ENCODE measurements at regions not wholly inside any gene's neighbourhood (a gene's known extent, or its start where the extent isn't known, plus 50 kb on each side); places are given as distances from the start of the nearest gene placed in this dataset.

GRCh38 chr5:14965815-14966214, 94.2 kb upstream of the ANKH start:
- Histone ChIP-seq H3K4me1 (ENCODE audit: insufficient read depth, low read length) (no peaks in the 10 kb centered on the region), H3K27ac (ENCODE audit: low read depth, low read length) (no peak overlapping the region), H3K36me3 (ENCODE audit: insufficient read depth, low read length) (no peaks in the 10 kb centered on the region), H3K4me3 (ENCODE audit: low read length) (no peak overlapping the region), H3K27me3 (ENCODE audit: insufficient read depth, low read length, poor library complexity, severe bottlenecking) (no peaks in the 10 kb centered on the region), H3K9me3 (ENCODE audit: low read length) (no peaks in the 10 kb centered on the region)
- Mint-ChIP-seq H3K4me1 (no peaks in the 10 kb centered on the region), H3K27ac (no peak overlapping the region), H3K36me3 (no peaks in the 10 kb centered on the region), H3K9me3 (no peaks in the 10 kb centered on the region), H3K4me3 (no peak overlapping the region), H3K27me3 (peaks cover 2 to 10% of the 10 kb centered on the region in 2 donors)
- ChIA-PET CTCF (interaction anchor here (0.8 to 1.4 kb wide), 2 partner anchors 9 to 14 kb away, joined by 3 read pairs; no protein-coding TSS in a partner anchor), POLR2A (no interaction called here)
- DNase-seq: no peak

GRCh38 chr5:14962604-14963003, 91.0 kb upstream of the ANKH start:
- Mint-ChIP-seq H3K4me1 (no peaks in the 10 kb centered on the region), H3K9me3 (no peaks in the 10 kb centered on the region), H3K27ac (no peak overlapping the region), H3K36me3 (no peaks in the 10 kb centered on the region), H3K27me3 (peaks cover 0 to 3% of the 10 kb centered on the region in 2 donors), H3K4me3 (no peak overlapping the region)
- CTCF ChIA-PET: interaction anchor here (1.1 kb wide), 1 partner anchor 41 kb away, joined by 4 read pairs; no protein-coding TSS in a partner anchor
- DNase-seq: no peak
- H3K4me1 ChIP-seq (ENCODE audit: insufficient read depth, low read length): no peaks in the 10 kb centered on the region
- no peaks in the 10 kb centered on the region for H3K36me3 ChIP-seq (ENCODE audit: insufficient read depth, low read length)
- no peaks in the 10 kb centered on the region for H3K27me3 ChIP-seq (ENCODE audit: insufficient read depth, low read length, poor library complexity, severe bottlenecking)
- POLR2A ChIA-PET: no interaction called here
- H3K4me3 ChIP-seq (ENCODE audit: low read length): no peak overlapping the region
- H3K9me3 ChIP-seq (ENCODE audit: low read length): no peaks in the 10 kb centered on the region
- no peak overlapping the region for H3K27ac ChIP-seq (ENCODE audit: low read depth, low read length)

- Mint-ChIP-seq H3K9me3 (no peaks in the 10 kb centered on the region), H3K4me3 (no peak overlapping the region), H3K36me3 (no peaks in the 10 kb centered on the region), H3K27me3 (peaks cover 0 to 4% of the 10 kb centered on the region in 2 donors), H3K27ac (no peak overlapping the region), H3K4me1 (no peaks in the 10 kb centered on the region)
- ChIA-PET CTCF (no interaction called here), POLR2A (no interaction called here)
- Histone ChIP-seq H3K36me3 (ENCODE audit: insufficient read depth, low read length) (no peaks in the 10 kb centered on the region), H3K27ac (ENCODE audit: low read depth, low read length) (no peak overlapping the region), H3K4me1 (ENCODE audit: insufficient read depth, low read length) (no peaks in the 10 kb centered on the region), H3K27me3 (ENCODE audit: insufficient read depth, low read length, poor library complexity, severe bottlenecking) (no peaks in the 10 kb centered on the region), H3K9me3 (ENCODE audit: low read length) (no peaks in the 10 kb centered on the region), H3K4me3 (ENCODE audit: low read length) (no peak overlapping the region)
- no peak for DNase-seq
These were observed 88.5 kb upstream of the ANKH start for GRCh38 chr5:14960120-14960462.

GRCh38 chr5:14959399-14960119, 88.0 kb upstream of the ANKH start:
- ChIA-PET CTCF (interaction anchor here (1.2 kb wide), 1 partner anchor 9 kb away, joined by 4 read pairs; no protein-coding TSS in a partner anchor), POLR2A (no interaction called here)
- no peak overlapping the region for H3K4me3 Mint-ChIP-seq
- no peak for DNase-seq
- Histone ChIP-seq H3K9me3 (ENCODE audit: low read length) (no peaks in the 10 kb centered on the region), H3K27ac (ENCODE audit: low read depth, low read length) (no peak overlapping the region), H3K4me1 (ENCODE audit: insufficient read depth, low read length) (no peaks in the 10 kb centered on the region), H3K27me3 (ENCODE audit: insufficient read depth, low read length, poor library complexity, severe bottlenecking) (no peaks in the 10 kb centered on the region), H3K36me3 (ENCODE audit: insufficient read depth, low read length) (no peaks in the 10 kb centered on the region), H3K4me3 (ENCODE audit: low read length) (no peak overlapping the region)
- peaks cover 0 to 4% of the 10 kb centered on the region in 2 donors for H3K27me3 Mint-ChIP-seq
- H3K9me3 Mint-ChIP-seq: no peaks in the 10 kb centered on the region
- no peaks in the 10 kb centered on the region for H3K4me1 Mint-ChIP-seq
- H3K27ac Mint-ChIP-seq: peak overlapping the region in 1 of 8 donors; percentile 39
- H3K36me3 Mint-ChIP-seq: no peaks in the 10 kb centered on the region

- Histone ChIP-seq H3K4me3 (ENCODE audit: low read length) (no peak overlapping the region), H3K9me3 (ENCODE audit: low read length) (no peaks in the 10 kb centered on the region), H3K36me3 (ENCODE audit: insufficient read depth, low read length) (no peaks in the 10 kb centered on the region), H3K4me1 (ENCODE audit: insufficient read depth, low read length) (no peaks in the 10 kb centered on the region), H3K27me3 (ENCODE audit: insufficient read depth, low read length, poor library complexity, severe bottlenecking) (no peaks in the 10 kb centered on the region), H3K27ac (ENCODE audit: low read depth, low read length) (no peak overlapping the region)
- CTCF ChIA-PET: interaction anchor here (1.1 to 1.3 kb wide), 2 partner anchors 9 to 12 kb away, joined by 3 to 5 read pairs; no protein-coding TSS in a partner anchor
- Mint-ChIP-seq H3K36me3 (no peaks in the 10 kb centered on the region), H3K27ac (peak overlapping the region in 1 of 8 donors; percentile 24), H3K4me3 (no peak overlapping the region), H3K27me3 (peaks cover 4% of the 10 kb centered on the region in 2 donors), H3K9me3 (no peaks in the 10 kb centered on the region), H3K4me1 (no peaks in the 10 kb centered on the region)
- POLR2A ChIA-PET: no interaction called here
- no peak for DNase-seq
These were observed 86.6 kb upstream of the ANKH start for GRCh38 chr5:14958188-14958587.

GRCh38 chr5:14956423-14957046, 85.0 kb upstream of the ANKH start:
- DNase-seq: no peak
- no peaks in the 10 kb centered on the region for H3K36me3 ChIP-seq (ENCODE audit: insufficient read depth, low read length)
- no peak overlapping the region for H3K4me3 ChIP-seq (ENCODE audit: low read length)
- POLR2A ChIA-PET: no interaction called here
- Mint-ChIP-seq H3K36me3 (no peaks in the 10 kb centered on the region), H3K27ac (no peak overlapping the region), H3K9me3 (no peaks in the 10 kb centered on the region), H3K27me3 (peaks cover 7 to 8% of the 10 kb centered on the region in 2 donors), H3K4me1 (no peaks in the 10 kb centered on the region), H3K4me3 (no peak overlapping the region)
- no peaks in the 10 kb centered on the region for H3K9me3 ChIP-seq (ENCODE audit: low read length)
- H3K27me3 ChIP-seq (ENCODE audit: insufficient read depth, low read length, poor library complexity, severe bottlenecking): no peaks in the 10 kb centered on the region
- CTCF ChIA-PET: interaction anchor here (1.0 to 2.5 kb wide), 7 partner anchors 8 to 290 kb away, joined by 3 to 11 read pairs (median 5); no protein-coding TSS in a partner anchor
- no peak overlapping the region for H3K27ac ChIP-seq (ENCODE audit: low read depth, low read length)
- no peaks in the 10 kb centered on the region for H3K4me1 ChIP-seq (ENCODE audit: insufficient read depth, low read length)

- H3K36me3 ChIP-seq (ENCODE audit: insufficient read depth, low read length): no peaks in the 10 kb centered on the region
- H3K4me3 Mint-ChIP-seq: no peak overlapping the region
- no peaks in the 10 kb centered on the region for H3K4me1 ChIP-seq (ENCODE audit: insufficient read depth, low read length)
- H3K36me3 Mint-ChIP-seq: no peaks in the 10 kb centered on the region
- H3K27me3 ChIP-seq (ENCODE audit: insufficient read depth, low read length, poor library complexity, severe bottlenecking): no peaks in the 10 kb centered on the region
- H3K27me3 Mint-ChIP-seq: peaks cover 12 to 13% of the 10 kb centered on the region in 2 donors
- H3K27ac Mint-ChIP-seq: no peak overlapping the region
- CTCF ChIA-PET: interaction anchor here (1.0 kb wide), 1 partner anchor 49 kb away, joined by 4 read pairs; no protein-coding TSS in a partner anchor
- POLR2A ChIA-PET: no interaction called here
- DNase-seq: no peak
- no peaks in the 10 kb centered on the region for H3K9me3 ChIP-seq (ENCODE audit: low read length)
- H3K4me1 Mint-ChIP-seq: no peaks in the 10 kb centered on the region
- no peak overlapping the region for H3K27ac ChIP-seq (ENCODE audit: low read depth, low read length)
- no peaks in the 10 kb centered on the region for H3K9me3 Mint-ChIP-seq
- no peak overlapping the region for H3K4me3 ChIP-seq (ENCODE audit: low read length)
These were observed 83.2 kb upstream of the ANKH start for GRCh38 chr5:14954616-14955343.

GRCh38 chr5:14954216-14954615, 82.6 kb upstream of the ANKH start:
- Histone ChIP-seq H3K9me3 (ENCODE audit: low read length) (no peaks in the 10 kb centered on the region), H3K4me3 (ENCODE audit: low read length) (no peak overlapping the region), H3K36me3 (ENCODE audit: insufficient read depth, low read length) (no peaks in the 10 kb centered on the region), H3K4me1 (ENCODE audit: insufficient read depth, low read length) (no peaks in the 10 kb centered on the region), H3K27me3 (ENCODE audit: insufficient read depth, low read length, poor library complexity, severe bottlenecking) (no peaks in the 10 kb centered on the region), H3K27ac (ENCODE audit: low read depth, low read length) (no peak overlapping the region)
- Mint-ChIP-seq H3K9me3 (no peaks in the 10 kb centered on the region), H3K4me3 (no peak overlapping the region), H3K27me3 (peaks cover 12 to 13% of the 10 kb centered on the region in 2 donors), H3K36me3 (no peaks in the 10 kb centered on the region), H3K27ac (no peak overlapping the region), H3K4me1 (no peaks in the 10 kb centered on the region)
- CTCF ChIA-PET: no interaction called here
- POLR2A ChIA-PET: no interaction called here
- DNase-seq: no peak
